IMR-90 (cell line): ENCODE measurements at regions not wholly inside any gene's neighbourhood (a gene's known extent, or its start where the extent isn't known, plus 50 kb on each side); places are given as distances from the start of the nearest gene placed in this dataset.

Source experiments
- ATAC-seq: fragments of 200-7000 bp; cut with Tn5 transposase; 2 replicates; pipeline ENCODE4 v1.9.1; 2020; ENCODE audit warnings: low read depth, mild to moderate bottlenecking, moderate library complexity
- BruUV-seq: library from RNA; stranded (reverse); fragments of 400-500 nt; replicated peaks from 2 replicates; lab custom pipeline; 2021; lab: Mats Ljungman, UMichigan
- CTCF ChIA-PET: fragments of 300-600 bp; formaldehyde crosslinking; extraction: SDS; loops from one replicate; lab custom pipeline; 2021; ENCODE audit warnings: antibody characterized with exemption; lab: Yijun Ruan, JAX
- POLR2A ChIA-PET: fragments of 300-600 bp; sonication (Branson Sonifier 250); formaldehyde crosslinking; loops from one replicate; lab custom pipeline; 2022; ENCODE audit warnings: antibody characterized with exemption; ENCODE audit not compliant: unreplicated experiment; lab: Charles Lee
- DNase-seq: peaks from one replicate; pipeline ENCODE4 v3.0.0; 2013
- H2AFZ ChIP-seq: replicated peaks from 2 replicates; pipeline ENCODE3; 2013; ENCODE audit warnings: low read length, mild to moderate bottlenecking; ENCODE audit not compliant: poor library complexity
- H2AK5ac ChIP-seq: 2 replicates; pipeline ENCODE4 v1.6.1; 2013; ENCODE audit warnings: low read depth, low read length, inconsistent platforms
- H2AK9ac ChIP-seq: replicated peaks from 2 replicates; pipeline ENCODE3; 2013; ENCODE audit warnings: mild to moderate bottlenecking, low read depth, low read length, moderate library complexity; ENCODE audit not compliant: poor library complexity
- H2BK120ac ChIP-seq: 2 replicates; pipeline ENCODE4 v1.6.1; 2013; ENCODE audit warnings: low read depth, low read length, inconsistent platforms
- H2BK15ac ChIP-seq: 3 replicates; pipeline ENCODE4 v1.6.1; 2013; ENCODE audit warnings: low read depth, low read length, inconsistent platforms
- H2BK20ac ChIP-seq: 2 replicates; pipeline ENCODE4 v1.6.1; 2013; ENCODE audit warnings: low read depth, mild to moderate bottlenecking, inconsistent platforms, low read length, moderate library complexity
- H2BK5ac ChIP-seq: 2 replicates; pipeline ENCODE4 v1.6.1; 2013; ENCODE audit warnings: mild to moderate bottlenecking, low read depth, low read length, inconsistent platforms; ENCODE audit not compliant: poor library complexity, severe bottlenecking
- H3K14ac ChIP-seq: replicated peaks from 2 replicates; pipeline ENCODE4 v1.6.1; 2013; ENCODE audit warnings: low read depth, low read length, inconsistent platforms
- H3K18ac ChIP-seq: 2 replicates; pipeline ENCODE4 v1.6.1; 2013; ENCODE audit warnings: low read depth, low read length, control low read depth
- H3K23ac ChIP-seq: 2 replicates; pipeline ENCODE4 v1.6.1; 2013; ENCODE audit warnings: low read depth, low read length, inconsistent platforms
- H3K27ac ChIP-seq: 2 replicates; pipeline ENCODE4 v1.5.1; 2013; ENCODE audit warnings: mild to moderate bottlenecking, control low read depth, low read length; ENCODE audit not compliant: insufficient read depth
- H3K27me3 ChIP-seq: 2 replicates; pipeline ENCODE4 v1.6.1; 2013; ENCODE audit warnings: low read length; ENCODE audit not compliant: control insufficient read depth, insufficient read depth
- H3K36me3 ChIP-seq: 2 replicates; pipeline ENCODE4 v1.6.1; 2013; ENCODE audit warnings: low read length, mixed read lengths; ENCODE audit not compliant: control insufficient read depth, insufficient read depth
- H3K4ac ChIP-seq: 2 replicates; pipeline ENCODE4 v1.6.1; 2013; ENCODE audit warnings: low read depth, low read length, inconsistent platforms
- H3K4me1 ChIP-seq: 2 replicates; pipeline ENCODE4 v1.6.1; 2013; ENCODE audit warnings: low read length, mixed read lengths; ENCODE audit not compliant: control insufficient read depth, insufficient read depth
- H3K4me2 ChIP-seq: 2 replicates; pipeline ENCODE4 v1.6.1; 2013; ENCODE audit warnings: low read depth, mild to moderate bottlenecking, control low read depth, low read length, moderate library complexity
- H3K4me3 ChIP-seq: 2 replicates; pipeline ENCODE4 v1.5.1; 2013; ENCODE audit warnings: low read depth, mild to moderate bottlenecking, control low read depth, low read length, moderate library complexity; ENCODE audit not compliant: insufficient read depth
- H3K56ac ChIP-seq: 2 replicates; pipeline ENCODE4 v1.6.1; 2013; ENCODE audit warnings: low read length, inconsistent platforms; ENCODE audit not compliant: insufficient read depth; ENCODE audit errors: extremely low read depth
- H3K79me1 ChIP-seq, 2 experiments: 2 replicates each; pipeline ENCODE4 v1.6.1; 2013; ENCODE audit warnings: low read length in 2 of 2, inconsistent platforms in 1 of 2, low read depth in 1 of 2
- H3K9ac ChIP-seq: 2 replicates; pipeline ENCODE4 v1.6.1; 2013; ENCODE audit warnings: low read depth, low read length, control low read depth
- H3K9me1 ChIP-seq: 2 replicates; pipeline ENCODE4 v1.6.1; 2013; ENCODE audit warnings: low read length, inconsistent platforms; ENCODE audit not compliant: insufficient read depth
- H3K9me3 ChIP-seq: 2 replicates; pipeline ENCODE4 v1.6.1; 2013; ENCODE audit warnings: low read length; ENCODE audit not compliant: control insufficient read depth, insufficient read depth
- H4K20me1 ChIP-seq: 2 replicates; pipeline ENCODE4 v1.6.1; 2013; ENCODE audit warnings: low read length, inconsistent platforms; ENCODE audit not compliant: insufficient read depth
- H4K5ac ChIP-seq: 2 replicates; pipeline ENCODE4 v1.6.1; 2013; ENCODE audit warnings: mild to moderate bottlenecking, low read depth, low read length, control low read depth
- H4K8ac ChIP-seq, 2 experiments: 2 replicates each; pipeline ENCODE4 v1.6.1; 2013; ENCODE audit warnings: low read depth in 2 of 2, low read length in 2 of 2, control low read depth in 1 of 2, inconsistent platforms in 1 of 2
- H4K91ac ChIP-seq: 2 replicates; pipeline ENCODE4 v1.6.1; 2013; ENCODE audit warnings: low read depth, low read length, inconsistent platforms; ENCODE audit not compliant: insufficient read depth
- BHLHE40 ChIP-seq: fragments of 150-350 bp; IDR thresholded peaks from 2 replicates; pipeline ENCODE4 v1.6.1; 2016; ENCODE audit warnings: mild to moderate bottlenecking, low read depth, low read length
- CEBPB ChIP-seq: IDR thresholded peaks from 2 replicates; pipeline ENCODE4 v1.6.1; 2012; ENCODE audit warnings: low read depth, low read length, improper control_type of control experiment
- CHD1 ChIP-seq: IDR thresholded peaks from 2 replicates; pipeline ENCODE4 v1.6.1; 2012; ENCODE audit warnings: low read depth, low read length, improper control_type of control experiment
- ELK1 ChIP-seq: fragments of 150-350 bp; IDR thresholded peaks from 2 replicates; pipeline ENCODE4 v1.6.1; 2016; ENCODE audit warnings: low read depth, mild to moderate bottlenecking, low read length, moderate library complexity, borderline replicate concordance
- FOS ChIP-seq: fragments of 150-350 bp; IDR thresholded peaks from 2 replicates; pipeline ENCODE4 v1.6.1; 2016; ENCODE audit warnings: low read depth, low read length
- MAFK ChIP-seq: IDR thresholded peaks from 2 replicates; pipeline ENCODE4 v1.6.1; 2012; ENCODE audit warnings: low read depth, low read length, improper control_type of control experiment
- MAZ ChIP-seq: IDR thresholded peaks from 2 replicates; pipeline ENCODE4 v1.6.1; 2012; ENCODE audit warnings: low read depth, mild to moderate bottlenecking, low read length, improper control_type of control experiment, moderate library complexity, borderline replicate concordance
- MXI1 ChIP-seq: IDR thresholded peaks from 2 replicates; pipeline ENCODE4 v1.6.1; 2012; ENCODE audit warnings: low read depth, mild to moderate bottlenecking, low read length, moderate library complexity, borderline replicate concordance
- NFE2L2 ChIP-seq: fragments of 150-350 bp; IDR thresholded peaks from 2 replicates; pipeline ENCODE4 v1.6.1; 2016; ENCODE audit warnings: low read depth, mild to moderate bottlenecking, low read length
- POLR2A ChIP-seq: IDR thresholded peaks from 2 replicates; pipeline ENCODE4 v1.6.1; 2012; ENCODE audit warnings: mild to moderate bottlenecking, low read depth, low read length
- RAD21 ChIP-seq: IDR thresholded peaks from 2 replicates; pipeline ENCODE4 v1.6.1; 2012; ENCODE audit warnings: low read length, improper control_type of control experiment
- RCOR1 ChIP-seq: IDR thresholded peaks from 2 replicates; pipeline ENCODE4 v1.6.1; 2012; ENCODE audit warnings: mild to moderate bottlenecking, low read length, improper control_type of control experiment; ENCODE audit not compliant: insufficient replicate concordance
- RFX5 ChIP-seq: IDR thresholded peaks from 2 replicates; pipeline ENCODE4 v1.8.0; 2012; ENCODE audit warnings: low read depth, mild to moderate bottlenecking, low read length, moderate library complexity
- SMC3 ChIP-seq: fragments of 150-350 bp; IDR thresholded peaks from 2 replicates; pipeline ENCODE4 v1.6.1; 2016; ENCODE audit warnings: low read depth, mild to moderate bottlenecking, antibody characterized with exemption, low read length, moderate library complexity
- WGBS, 2 experiments: methylation state at CpG; one replicate each; pipeline versions ENCODE4 v1.1.5 to v1.1.7; 2013; ENCODE audit warnings: missing lambda C conversion rate in 2 of 2; ENCODE audit not compliant: insufficient read length in 1 of 2; ENCODE audit errors: extremely low coverage in 2 of 2; 5-methylcytosine and 5-hydroxymethylcytosine counted together
- dilution Hi-C: fragments of 300-500 bp; cut with HindIII; formaldehyde crosslinking; loops from one replicate; pipeline ENCODE4 v1.14.3; 2018; ENCODE audit warnings: low sequenced_read_pairs; ENCODE audit not compliant: unreplicated experiment
- in situ Hi-C: fragments of 300-500 bp; cut with MboI; formaldehyde crosslinking; loops from 3 replicates; pipeline ENCODE4 v1.14.3; 2019; ENCODE audit warnings: low sequenced_read_pairs, inconsistent platforms, mixed read lengths
- intact Hi-C: fragments of 100-400 bp; cut with micrococcal nuclease; formaldehyde crosslinking; loops from 2 replicates; pipeline ENCODE4 v1.10.0; 2022
- TF ChIP-seq, protein P1 (sequence below): conservative IDR thresholded peaks from 2 replicates; pipeline ENCODE4 v1.5.1; 2012; ENCODE audit warnings: mild to moderate bottlenecking, low read depth, low read length, improper control_type of control experiment
- TF ChIP-seq, protein P2 (sequence below): fragments of 150-350 bp; IDR thresholded peaks from 2 replicates; pipeline ENCODE4 v1.6.1; 2017; ENCODE audit warnings: mild to moderate bottlenecking, antibody characterized with exemption, low read length, low read depth

- intact Hi-C loops = no loop called here
Observed at GRCh38 chr5:118554241-118554640, 434.1 kb downstream of the DTWD2 start.

More at GRCh38 chr5:118554241-118554640, 434.1 kb downstream of the DTWD2 start:
- no peak overlapping the region for H2BK120ac ChIP-seq
- H3K23ac ChIP-seq = no peak overlapping the region
- H3K27ac ChIP-seq = no peak overlapping the region
- no peak overlapping the region for H3K9ac ChIP-seq
- no peak overlapping the region for H3K4ac ChIP-seq
- H2BK20ac ChIP-seq = no peak overlapping the region
- H3K56ac ChIP-seq = no peak overlapping the region
- no peaks in the 10 kb centered on the region for H3K9me1 ChIP-seq
- ChIA-PET POLR2A (no interaction called here), CTCF (no interaction called here)
- no peak for ATAC-seq
- in situ Hi-C loops = no loop called here
- H4K91ac ChIP-seq = no peak overlapping the region
- H4K20me1 ChIP-seq = no peaks in the 10 kb centered on the region
- no peak overlapping the region for H2AK9ac ChIP-seq
- DNase-seq = no peak
- no peak overlapping the region for H2AFZ ChIP-seq
- peaks cover 2% of the 10 kb centered on the region; the same call in 1 of the 2 replicates for H3K9me3 ChIP-seq
- no CpG with 5 or more reads among the region's 2 CpGs for WGBS, 2 experiments
- no peak overlapping the region for H3K4me3 ChIP-seq
- H2BK5ac ChIP-seq = no peak overlapping the region
- BruUV-seq = no TSS peak
- no peak overlapping the region for H4K8ac ChIP-seq
- no peak overlapping the region for H2BK15ac ChIP-seq
- dilution Hi-C loops = no loop called here
- H3K14ac ChIP-seq = no peak overlapping the region
- no peaks in the 10 kb centered on the region for H3K4me1 ChIP-seq
- H3K79me1 ChIP-seq = no peaks in the 10 kb centered on the region
- no peaks in the 10 kb centered on the region for H3K27me3 ChIP-seq
- no peak for TF ChIP-seq BHLHE40
- no peak for TF ChIP-seq RCOR1
- TF ChIP-seq POLR2A = no peak
- no peak for TF ChIP-seq MAZ
- no peak for TF ChIP-seq FOS
- no peak for TF ChIP-seq MXI1
- TF ChIP-seq SMC3 = no peak
- no peak for TF ChIP-seq NFE2L2
- TF ChIP-seq, protein P1, sequence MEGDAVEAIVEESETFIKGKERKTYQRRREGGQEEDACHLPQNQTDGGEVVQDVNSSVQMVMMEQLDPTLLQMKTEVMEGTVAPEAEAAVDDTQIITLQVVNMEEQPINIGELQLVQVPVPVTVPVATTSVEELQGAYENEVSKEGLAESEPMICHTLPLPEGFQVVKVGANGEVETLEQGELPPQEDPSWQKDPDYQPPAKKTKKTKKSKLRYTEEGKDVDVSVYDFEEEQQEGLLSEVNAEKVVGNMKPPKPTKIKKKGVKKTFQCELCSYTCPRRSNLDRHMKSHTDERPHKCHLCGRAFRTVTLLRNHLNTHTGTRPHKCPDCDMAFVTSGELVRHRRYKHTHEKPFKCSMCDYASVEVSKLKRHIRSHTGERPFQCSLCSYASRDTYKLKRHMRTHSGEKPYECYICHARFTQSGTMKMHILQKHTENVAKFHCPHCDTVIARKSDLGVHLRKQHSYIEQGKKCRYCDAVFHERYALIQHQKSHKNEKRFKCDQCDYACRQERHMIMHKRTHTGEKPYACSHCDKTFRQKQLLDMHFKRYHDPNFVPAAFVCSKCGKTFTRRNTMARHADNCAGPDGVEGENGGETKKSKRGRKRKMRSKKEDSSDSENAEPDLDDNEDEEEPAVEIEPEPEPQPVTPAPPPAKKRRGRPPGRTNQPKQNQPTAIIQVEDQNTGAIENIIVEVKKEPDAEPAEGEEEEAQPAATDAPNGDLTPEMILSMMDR = no peak
- no peak for TF ChIP-seq ELK1
- TF ChIP-seq CEBPB = no peak
- TF ChIP-seq, protein P2, sequence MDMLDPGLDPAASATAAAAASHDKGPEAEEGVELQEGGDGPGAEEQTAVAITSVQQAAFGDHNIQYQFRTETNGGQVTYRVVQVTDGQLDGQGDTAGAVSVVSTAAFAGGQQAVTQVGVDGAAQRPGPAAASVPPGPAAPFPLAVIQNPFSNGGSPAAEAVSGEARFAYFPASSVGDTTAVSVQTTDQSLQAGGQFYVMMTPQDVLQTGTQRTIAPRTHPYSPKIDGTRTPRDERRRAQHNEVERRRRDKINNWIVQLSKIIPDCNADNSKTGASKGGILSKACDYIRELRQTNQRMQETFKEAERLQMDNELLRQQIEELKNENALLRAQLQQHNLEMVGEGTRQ = no peak
- TF ChIP-seq RFX5 = no peak
- no peak for TF ChIP-seq CHD1
- no peak for TF ChIP-seq MAFK
- no peak for TF ChIP-seq RAD21
- H4K5ac ChIP-seq = no peak overlapping the region
- no peaks in the 10 kb centered on the region for H3K36me3 ChIP-seq
- H3K4me2 ChIP-seq = no peak overlapping the region
- no peak overlapping the region for H2AK5ac ChIP-seq
- H3K18ac ChIP-seq = no peak overlapping the region
